ENCODE measurements at regions not wholly inside any gene's neighbourhood (a gene's known extent, or its start where the extent isn't known, plus 50 kb on each side); places are given as distances from the start of the nearest gene placed in this dataset.

DNA sequence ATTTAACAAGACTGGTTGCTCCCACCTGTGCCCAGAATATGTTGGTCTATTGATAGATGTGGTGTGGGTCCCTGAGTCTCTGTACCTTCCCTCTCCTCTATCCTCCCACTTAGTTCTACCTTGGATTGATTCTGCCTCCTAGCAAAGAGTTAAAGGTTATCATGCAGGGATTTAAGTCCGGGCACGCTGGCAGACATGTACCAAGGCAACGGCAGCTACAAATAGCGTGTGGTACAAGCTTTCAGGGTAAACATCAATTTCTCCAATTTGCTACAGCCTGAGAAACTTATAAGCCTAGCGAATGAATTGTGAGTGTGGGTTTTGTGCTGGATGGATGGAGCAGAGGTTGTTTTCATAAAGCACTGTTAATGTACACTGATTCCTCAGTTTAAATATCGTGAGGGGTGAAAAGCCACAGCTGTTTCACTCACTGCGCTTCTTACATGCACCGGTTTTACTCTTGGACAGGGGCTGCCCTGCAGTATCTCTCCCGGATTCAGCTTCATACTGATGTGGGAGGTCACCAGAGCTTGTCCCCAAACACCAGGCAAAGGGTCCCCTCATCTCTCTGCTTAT is 289.8 kb downstream of the ICOS start:
- FAIRE-seq (peak; percentile 75), DNase-seq (ENCODE audit: low read depth) (no peak)
- Histone ChIP-seq H3K27me3 (ENCODE audit: control insufficient read depth, insufficient read depth, low read length) (peaks cover 3% of the 10 kb centered on the region), H3K36me3 (ENCODE audit: control insufficient read depth, insufficient read depth, low read length) (no peaks in the 10 kb centered on the region), H3K4me3 (ENCODE audit: low read depth, low read length) (no peak overlapping the region)
- TF ChIP-seq CTCF (IDR thresholded peaks at IDR 0.05; ENCODE audit: insufficient read depth, low read length, severe bottlenecking) = no peak

- H3K36me3 ChIP-seq (ENCODE audit: control insufficient read depth, insufficient read depth, low read length) = no peaks in the 10 kb centered on the region
- peaks cover 3% of the 10 kb centered on the region for H3K27me3 ChIP-seq (ENCODE audit: control insufficient read depth, insufficient read depth, low read length)
- FAIRE-seq (no peak), DNase-seq (ENCODE audit: low read depth) (no peak)
- H3K4me3 ChIP-seq (ENCODE audit: low read depth, low read length) = no peak overlapping the region
- TF ChIP-seq CTCF (IDR thresholded peaks at IDR 0.05; ENCODE audit: insufficient read depth, low read length, severe bottlenecking) = no peak
These were observed 291.8 kb downstream of the ICOS start for GRCh38 chr2:204228169-204228886.

GRCh38 chr2:204234248-204234647 is 297.7 kb downstream of the ICOS start:
- FAIRE-seq (no peak), DNase-seq (ENCODE audit: low read depth) (no peak)
- no peaks in the 10 kb centered on the region for H3K27me3 ChIP-seq (ENCODE audit: control insufficient read depth, insufficient read depth, low read length)
- no peak for TF ChIP-seq CTCF (IDR thresholded peaks at IDR 0.05; ENCODE audit: insufficient read depth, low read length, severe bottlenecking)
- H3K36me3 ChIP-seq (ENCODE audit: control insufficient read depth, insufficient read depth, low read length) = no peaks in the 10 kb centered on the region
- H3K4me3 ChIP-seq (ENCODE audit: low read depth, low read length) = no peak overlapping the region

DNA sequence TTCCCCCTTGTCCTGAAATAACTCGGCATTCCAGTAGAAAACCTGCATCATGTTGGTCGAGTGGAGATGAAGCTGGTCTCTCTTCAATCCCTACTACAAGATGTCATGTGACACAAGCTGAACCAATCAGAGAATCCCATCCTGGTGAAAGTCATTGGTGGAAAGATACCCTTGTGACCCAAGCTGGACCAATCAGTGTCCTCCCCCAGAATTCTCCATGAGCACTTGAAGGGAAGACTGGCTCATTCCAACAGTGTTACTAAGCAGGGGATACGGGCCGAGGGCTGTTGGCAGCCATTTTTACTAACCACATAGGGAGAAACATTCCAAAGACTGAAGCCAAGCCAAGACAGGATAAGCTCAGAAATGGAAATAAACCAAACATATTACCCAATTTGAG is 298.3 kb downstream of the ICOS start:
- FAIRE-seq (no peak), DNase-seq (ENCODE audit: low read depth) (no peak)
- no peak for TF ChIP-seq CTCF (IDR thresholded peaks at IDR 0.05; ENCODE audit: insufficient read depth, low read length, severe bottlenecking)
- H3K4me3 ChIP-seq (ENCODE audit: low read depth, low read length) = no peak overlapping the region
- H3K36me3 ChIP-seq (ENCODE audit: control insufficient read depth, insufficient read depth, low read length) = no peaks in the 10 kb centered on the region
- no peaks in the 10 kb centered on the region for H3K27me3 ChIP-seq (ENCODE audit: control insufficient read depth, insufficient read depth, low read length)

GRCh38 chr2:204237416-204237815 is 300.9 kb downstream of the ICOS start:
- DNase-seq (ENCODE audit: low read depth) (no peak), FAIRE-seq (no peak)
- no peak for TF ChIP-seq CTCF (IDR thresholded peaks at IDR 0.05; ENCODE audit: insufficient read depth, low read length, severe bottlenecking)
- Histone ChIP-seq H3K36me3 (ENCODE audit: control insufficient read depth, insufficient read depth, low read length) (no peaks in the 10 kb centered on the region), H3K27me3 (ENCODE audit: control insufficient read depth, insufficient read depth, low read length) (no peaks in the 10 kb centered on the region), H3K4me3 (ENCODE audit: low read depth, low read length) (no peak overlapping the region)
